Fibroblast of mammary gland (primary cell): ENCODE measurements at regions not wholly inside any gene's neighbourhood (a gene's known extent, or its start where the extent isn't known, plus 50 kb on each side); places are given as distances from the start of the nearest gene placed in this dataset.

Experiments used
- DNase-seq: peaks from one replicate; pipeline ENCODE4 v3.0.0-alpha.2; 2010; ENCODE audit warnings: low read depth
- H3K4me3 ChIP-seq: 2 replicates; pipeline ENCODE4 v1.5.1; 2011; ENCODE audit warnings: low read depth, mild to moderate bottlenecking, low read length, moderate library complexity; ENCODE audit not compliant: control insufficient read depth
- CTCF ChIP-seq: conservative IDR thresholded peaks from 2 replicates; pipeline ENCODE4 v1.5.1; 2011; ENCODE audit warnings: low read depth, low read length, inconsistent platforms; ENCODE audit not compliant: control insufficient read depth, insufficient read depth

- DNase-seq = no peak
- H3K4me3 ChIP-seq = no peak overlapping the region
- no peak for TF ChIP-seq CTCF
Measured at GRCh38 chr3:102225005-102225404, 209.8 kb upstream of the ZPLD1 start.

DNA sequence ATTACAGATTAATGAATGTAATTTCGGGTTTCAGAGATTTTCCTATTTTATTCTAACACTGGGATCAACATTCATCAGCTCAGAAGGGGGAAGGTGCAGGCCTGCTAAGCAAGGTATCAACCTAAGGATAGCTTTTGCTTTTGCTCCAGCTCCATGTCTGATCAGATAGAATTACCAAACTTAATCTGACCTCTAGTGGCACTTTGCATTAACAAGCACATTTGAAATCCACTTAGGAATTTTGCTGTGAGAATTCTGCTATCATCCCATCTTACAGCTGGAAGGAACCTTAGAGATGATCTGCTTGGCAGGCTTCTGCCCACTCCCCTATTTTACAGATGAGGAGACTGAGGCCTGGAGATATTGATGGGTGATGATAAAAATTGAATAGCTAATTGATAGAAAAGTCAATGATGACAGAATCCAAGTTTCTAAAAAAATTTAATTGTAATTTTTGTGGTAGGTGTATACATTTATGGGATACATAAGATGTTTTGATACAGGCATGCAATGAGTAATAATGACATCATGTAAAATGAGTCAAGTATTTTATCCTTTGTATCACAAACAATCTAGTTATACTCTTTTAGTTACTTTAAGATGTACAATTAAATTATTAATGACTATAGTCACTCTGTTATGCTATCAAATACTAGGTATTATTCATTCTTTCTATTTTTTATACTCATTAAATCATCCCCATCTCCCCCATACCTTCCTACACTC is 209.2 kb upstream of the ZPLD1 start:
- DNase-seq = peak; percentile 83
- TF ChIP-seq CTCF = peak; percentile 61
- no peak overlapping the region for H3K4me3 ChIP-seq

- TF ChIP-seq CTCF = no peak
- DNase-seq = no peak
- H3K4me3 ChIP-seq = no peak overlapping the region
Measured at GRCh38 chr3:102226463-102226862, 208.4 kb upstream of the ZPLD1 start.

DNA sequence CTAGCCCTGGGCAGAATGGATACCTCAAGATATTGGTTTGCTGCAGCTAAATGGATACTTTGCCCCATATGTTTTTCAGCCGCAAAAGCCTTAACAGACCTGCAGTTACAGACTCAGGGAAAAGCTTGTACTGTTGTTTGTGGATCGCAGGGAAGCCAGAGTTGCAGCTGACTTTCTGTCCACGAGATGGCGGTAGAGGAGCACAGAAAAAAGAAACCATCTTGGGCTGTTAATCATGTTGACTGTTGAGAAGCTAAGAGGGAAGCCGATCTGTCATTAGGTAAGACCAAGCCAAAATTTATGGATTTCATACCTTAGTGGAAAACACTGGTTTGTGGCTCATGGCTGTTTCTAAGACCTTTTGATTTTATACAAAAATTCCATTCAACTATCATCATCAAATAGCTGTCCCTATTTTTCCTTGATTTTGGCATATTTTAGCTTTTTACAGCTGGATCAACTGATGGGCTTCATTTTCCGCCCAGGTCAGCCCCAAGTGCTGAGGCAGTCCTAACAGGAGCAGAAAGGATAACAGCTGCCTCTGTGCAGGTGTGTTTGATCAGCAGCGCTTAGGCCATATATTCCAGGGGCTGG is 205.7 kb upstream of the ZPLD1 start:
- peak; percentile 98 for TF ChIP-seq CTCF
- DNase-seq = peak; percentile 75
- H3K4me3 ChIP-seq = no peak overlapping the region

- TF ChIP-seq CTCF = no peak
- no peak for DNase-seq
- H3K4me3 ChIP-seq = no peak overlapping the region
Measured at GRCh38 chr3:102230057-102230456, 204.8 kb upstream of the ZPLD1 start.

- DNase-seq = no peak
- TF ChIP-seq CTCF = no peak
- no peak overlapping the region for H3K4me3 ChIP-seq
Measured at GRCh38 chr3:102233881-102234280, 200.9 kb upstream of the ZPLD1 start.
